ENCODE measurements at regions not wholly inside any gene's neighbourhood (a gene's known extent, or its start where the extent isn't known, plus 50 kb on each side); places are given as distances from the start of the nearest gene placed in this dataset.

DNA sequence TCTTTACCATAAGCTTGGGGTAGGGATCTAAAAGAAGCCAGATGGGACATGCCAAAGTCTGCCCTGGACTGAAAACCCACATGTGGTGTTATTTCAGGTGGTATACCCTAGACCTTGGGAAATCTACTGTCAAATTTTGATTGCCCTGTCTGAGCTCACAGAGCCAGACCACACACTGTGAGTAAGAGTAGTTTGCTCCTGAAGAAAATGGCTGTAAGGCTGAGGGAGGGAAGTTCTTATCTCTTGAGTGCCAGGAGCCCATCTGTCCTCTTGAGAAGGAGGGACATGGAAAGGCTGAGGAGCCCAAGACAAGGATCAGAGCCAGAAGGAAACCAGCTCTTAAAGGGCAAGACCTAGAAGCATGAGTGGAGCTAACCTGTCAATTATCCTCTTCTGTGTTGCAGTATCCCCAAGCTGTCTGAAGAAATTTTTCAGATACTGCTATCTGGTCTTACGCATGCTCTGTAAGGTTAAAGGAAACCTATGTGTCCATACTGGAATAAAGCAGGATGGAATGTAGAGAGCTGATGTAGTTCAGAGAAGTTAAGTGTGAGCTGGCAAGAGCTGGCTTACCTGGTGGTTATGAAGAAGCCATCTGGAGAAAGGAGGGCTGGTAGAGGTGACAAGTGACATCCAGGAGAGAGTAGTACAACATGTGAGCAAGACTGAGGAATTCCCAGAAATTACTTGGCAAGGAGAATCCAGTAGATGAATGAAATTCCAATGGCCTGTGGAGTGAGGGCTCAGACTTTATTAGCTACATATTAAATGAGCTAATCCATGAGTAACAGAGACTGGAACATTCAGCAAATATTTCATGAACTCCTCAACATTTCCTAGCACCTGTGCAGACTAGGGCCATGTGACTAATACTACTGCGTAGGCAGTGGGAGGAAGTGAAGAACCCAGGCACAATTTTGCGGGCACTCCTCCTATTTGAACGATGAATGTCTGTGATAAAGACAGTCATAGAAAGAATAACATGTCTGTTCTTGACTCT lies 389.1 kb upstream of the KIF2A start:
- no peak for DNase-seq

DNA sequence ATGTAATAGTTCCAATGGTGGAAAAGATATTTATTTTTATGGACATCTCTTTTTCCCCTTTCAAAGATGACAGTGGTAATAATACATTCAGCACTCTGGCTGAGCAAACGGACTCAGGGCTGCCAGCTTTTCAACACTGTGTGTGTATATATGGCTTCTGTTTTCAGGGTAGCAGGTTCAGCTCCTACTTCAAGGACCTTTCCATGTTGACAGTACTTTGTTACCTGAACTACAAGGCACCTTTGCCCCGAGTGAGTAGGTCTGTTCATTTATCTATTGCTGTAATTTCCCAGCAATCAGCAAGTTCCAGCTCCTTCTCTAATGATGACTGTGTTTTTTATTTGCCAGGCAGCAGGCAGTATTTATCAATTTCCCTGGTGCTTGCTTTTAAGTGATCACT lies 387.4 kb upstream of the KIF2A start:
- DNase-seq, result no peak

DNA sequence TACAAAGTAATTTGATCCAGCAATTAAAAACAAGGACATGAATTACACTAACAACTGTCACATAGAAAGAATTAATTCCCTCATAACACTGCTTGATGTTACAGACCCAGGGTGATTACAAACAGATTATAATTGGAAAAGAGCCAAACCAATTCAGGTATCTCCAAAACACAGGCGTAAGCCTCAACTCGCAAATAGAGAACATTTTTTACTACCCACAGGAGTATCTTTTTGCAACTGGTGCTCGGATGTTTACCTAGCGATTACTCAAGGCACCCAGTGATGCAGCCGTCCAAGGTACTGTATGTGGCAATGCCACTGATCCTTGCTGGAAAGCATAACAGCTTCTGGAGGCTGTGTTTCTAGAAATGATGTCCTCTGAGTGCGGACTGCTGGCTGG lies 386.1 kb upstream of the KIF2A start:
- no peak for DNase-seq

DNA sequence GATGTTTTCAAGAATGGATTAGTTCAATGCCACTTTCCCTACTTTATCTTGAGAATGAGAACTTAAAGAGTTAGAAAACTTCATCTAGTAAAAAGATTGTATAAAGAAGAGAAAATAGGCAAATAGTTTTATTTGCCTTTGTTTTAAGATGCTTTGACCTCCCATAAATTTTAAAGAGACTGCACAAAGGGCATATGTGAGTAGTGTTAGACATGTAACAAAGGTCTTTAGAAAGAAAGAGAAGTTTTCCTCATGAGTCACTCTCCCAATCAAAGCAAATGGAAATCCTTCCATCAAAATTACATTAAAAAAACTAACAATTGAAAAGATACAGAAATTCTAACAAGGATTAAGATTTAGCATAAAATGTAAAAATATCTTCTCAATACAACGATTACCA lies 381.8 kb upstream of the KIF2A start:
- DNase-seq, result no peak

DNA sequence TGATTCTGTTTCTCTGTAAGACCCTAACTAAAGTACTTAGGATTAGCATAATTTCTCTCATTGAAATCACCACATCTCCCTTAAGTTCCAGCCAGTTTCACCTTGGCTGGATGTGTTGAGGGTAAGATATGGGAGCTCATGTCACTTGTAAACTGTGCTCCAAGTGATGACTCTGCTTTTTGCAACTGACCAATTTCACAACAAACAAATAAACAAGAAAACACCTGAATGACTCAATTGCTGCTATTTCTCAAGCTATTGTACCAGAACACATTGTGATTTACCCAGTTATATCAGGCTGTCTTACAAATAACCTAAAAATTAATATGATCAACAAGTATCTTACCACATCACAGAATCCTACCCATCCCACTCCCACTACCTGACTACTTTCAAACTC lies 379.1 kb upstream of the KIF2A start:
- no peak for DNase-seq

DNA sequence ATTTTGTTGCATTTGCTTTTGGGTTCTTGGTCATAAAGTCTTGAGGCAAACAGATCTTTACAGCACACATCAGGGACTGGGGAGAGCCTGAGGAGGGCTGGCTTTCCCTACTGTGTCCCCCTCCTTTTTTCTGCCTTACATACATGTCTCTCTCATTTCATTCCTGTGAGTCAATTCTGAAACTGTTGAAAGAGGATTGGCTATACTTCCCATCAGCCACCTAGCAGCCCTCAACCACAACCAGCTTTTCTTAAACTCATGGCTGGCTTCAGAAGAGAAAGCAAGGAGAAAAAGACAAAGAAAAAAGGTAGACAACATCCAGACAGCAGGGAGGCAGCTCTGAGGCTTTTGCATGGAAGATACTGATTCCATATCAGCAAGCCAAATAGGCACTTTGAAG lies 374.8 kb upstream of the KIF2A start:
- no peak for DNase-seq

DNA sequence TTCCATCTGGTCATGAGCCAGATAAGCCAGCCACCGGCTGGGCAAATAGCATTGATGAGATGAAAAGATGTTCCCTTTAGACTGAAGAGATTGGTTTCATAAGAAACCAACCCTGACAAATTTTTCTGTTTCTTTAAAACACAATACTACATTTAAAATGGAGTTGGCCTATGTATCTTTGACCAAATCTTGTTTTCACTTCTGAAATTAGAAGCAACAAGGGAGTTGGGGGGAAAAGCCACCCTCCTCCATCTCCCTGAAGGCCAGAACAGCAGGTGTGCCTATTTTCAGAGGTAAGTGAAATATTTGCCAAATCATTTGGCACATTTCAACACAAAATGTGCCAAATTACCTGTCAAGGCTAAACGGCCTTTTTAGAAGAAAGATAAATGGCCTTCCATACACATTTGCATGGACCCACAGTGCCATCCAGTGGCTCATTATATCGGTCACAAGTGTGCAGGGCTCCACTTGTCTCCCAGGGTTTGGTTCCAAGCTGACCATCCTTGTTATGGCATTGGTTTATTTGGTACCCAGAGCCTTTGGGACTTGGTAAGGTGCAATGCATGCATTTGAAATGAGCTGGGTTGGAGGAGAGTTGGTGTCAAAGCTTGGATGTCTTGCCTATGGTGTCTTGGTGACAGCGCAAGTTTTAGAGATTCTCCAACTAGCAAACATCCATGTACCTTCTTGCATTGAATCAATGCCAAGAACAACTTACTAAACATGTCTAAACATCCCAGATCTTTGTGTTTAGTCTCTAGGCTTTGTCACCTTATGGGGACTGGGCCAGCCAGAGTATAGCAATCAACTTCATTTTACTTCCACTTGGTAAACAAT lies 372.0 kb upstream of the KIF2A start:
- peak; percentile 2 for DNase-seq

DNA sequence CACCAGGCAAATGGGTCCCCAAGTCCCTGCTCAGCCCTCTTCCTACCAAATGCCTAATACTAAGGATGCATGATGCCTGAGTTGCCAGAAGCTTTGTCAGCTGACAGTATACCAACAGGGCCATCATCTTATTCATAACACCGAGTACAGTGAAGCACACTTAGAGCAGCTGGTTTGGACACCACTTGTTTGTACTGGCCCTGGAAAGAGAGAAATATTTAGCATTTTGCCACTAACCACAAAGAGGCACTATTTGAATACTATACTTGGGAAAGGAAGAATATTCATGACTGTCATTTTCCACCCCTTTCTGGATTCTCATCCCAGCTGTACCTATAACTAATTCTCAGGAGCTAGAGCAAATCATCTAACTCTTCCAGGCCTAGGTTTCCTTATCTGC lies 364.4 kb upstream of the KIF2A start:
- DNase-seq, result no peak

DNA sequence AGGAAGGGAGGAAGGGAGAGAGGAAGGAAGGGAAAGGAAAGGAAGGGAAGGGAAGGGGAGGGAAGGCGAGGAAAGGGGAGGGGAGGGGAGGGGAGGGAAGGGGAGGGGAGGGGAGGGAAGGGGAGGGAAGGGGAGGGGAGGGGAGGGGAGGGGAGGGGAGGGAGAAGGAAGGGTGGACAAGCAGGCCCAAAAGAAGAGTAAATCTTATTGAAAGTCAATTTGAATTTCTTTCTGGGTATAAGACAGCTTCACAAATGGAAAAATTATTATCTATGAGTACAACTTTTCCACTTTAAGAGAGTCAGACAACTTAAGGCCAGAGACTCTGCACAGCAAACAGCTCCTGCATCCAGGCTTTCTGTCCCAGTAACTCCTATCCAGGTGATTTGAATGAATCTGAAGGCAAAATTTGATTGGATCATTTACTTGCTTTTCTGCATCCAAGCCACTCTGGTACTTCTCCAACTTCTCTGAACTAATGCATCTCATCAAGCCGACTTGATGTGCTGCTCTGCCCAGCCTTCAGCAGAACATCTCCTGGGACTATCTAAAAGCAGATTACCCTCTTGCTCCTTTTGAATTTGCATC lies 363.4 kb upstream of the KIF2A start:
- DNase-seq, result no peak

DNA sequence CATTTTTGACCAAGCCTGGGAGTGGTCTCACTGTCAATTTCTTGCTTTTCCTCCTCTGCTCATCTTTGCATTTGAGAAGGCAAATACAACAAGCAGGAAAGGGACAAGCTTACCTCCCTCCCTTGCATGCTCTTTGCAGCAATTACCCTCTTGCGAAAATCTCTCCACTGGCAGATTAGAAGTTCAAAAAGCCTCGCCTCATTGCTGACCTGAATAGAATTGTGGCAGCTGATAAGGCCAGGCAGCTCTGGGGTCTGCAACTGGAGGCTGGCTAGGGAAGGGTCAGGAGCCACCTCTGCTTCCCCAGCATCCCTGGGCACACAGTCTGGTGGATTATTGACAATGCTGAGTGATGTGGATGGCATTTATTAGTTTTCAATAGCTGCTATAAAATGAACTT lies 362.3 kb upstream of the KIF2A start:
- DNase-seq, result no peak

DNA sequence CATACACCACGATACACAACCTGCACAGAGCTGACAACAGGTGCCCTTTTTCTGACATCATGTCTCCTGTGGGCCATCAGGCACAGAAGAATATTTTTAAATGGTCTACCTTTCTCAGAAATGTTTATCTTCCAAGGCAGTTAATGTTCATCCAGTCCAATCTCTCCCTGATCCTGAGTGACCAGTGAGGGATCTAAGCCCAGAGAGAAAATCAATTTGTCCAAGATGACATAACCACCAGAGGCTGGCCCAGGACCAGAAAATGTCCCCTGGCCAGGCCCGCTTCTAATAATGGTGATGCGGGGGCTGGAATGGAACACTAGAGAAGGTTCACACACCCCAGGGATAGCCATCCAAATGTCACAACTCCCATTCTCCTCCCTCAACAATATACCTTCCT lies 357.9 kb upstream of the KIF2A start:
- DNase-seq, result no peak

DNA sequence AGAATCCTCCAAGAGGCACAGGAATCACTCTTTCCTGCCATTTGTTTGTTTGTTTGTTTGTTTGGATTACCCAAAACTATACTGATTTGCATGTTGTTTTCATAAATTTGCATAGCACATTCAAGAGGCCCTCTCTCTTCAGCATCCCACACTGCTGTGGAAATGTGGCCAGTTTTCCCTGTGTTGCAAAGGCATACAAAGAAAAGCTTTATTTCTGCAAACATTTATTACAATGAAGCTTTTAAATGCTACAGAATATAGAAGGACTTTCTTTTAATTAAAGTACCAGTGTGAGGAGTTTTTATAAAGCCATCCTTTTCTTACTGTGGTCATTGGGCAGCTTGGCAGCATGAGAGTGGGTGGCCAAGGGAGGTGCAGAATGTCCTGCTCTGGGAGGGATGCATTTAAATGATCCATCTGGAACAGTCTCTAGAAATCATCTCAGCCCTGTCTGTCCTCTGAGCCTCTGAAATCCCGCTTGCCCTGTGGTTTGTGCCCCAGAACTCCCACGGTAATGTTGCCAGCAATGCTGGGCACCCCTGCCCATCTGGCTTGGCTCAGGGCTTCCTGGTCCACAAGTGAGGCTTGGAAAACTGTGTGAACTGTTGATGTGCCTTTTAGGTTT lies 356.8 kb upstream of the KIF2A start:
- no peak for DNase-seq

DNA sequence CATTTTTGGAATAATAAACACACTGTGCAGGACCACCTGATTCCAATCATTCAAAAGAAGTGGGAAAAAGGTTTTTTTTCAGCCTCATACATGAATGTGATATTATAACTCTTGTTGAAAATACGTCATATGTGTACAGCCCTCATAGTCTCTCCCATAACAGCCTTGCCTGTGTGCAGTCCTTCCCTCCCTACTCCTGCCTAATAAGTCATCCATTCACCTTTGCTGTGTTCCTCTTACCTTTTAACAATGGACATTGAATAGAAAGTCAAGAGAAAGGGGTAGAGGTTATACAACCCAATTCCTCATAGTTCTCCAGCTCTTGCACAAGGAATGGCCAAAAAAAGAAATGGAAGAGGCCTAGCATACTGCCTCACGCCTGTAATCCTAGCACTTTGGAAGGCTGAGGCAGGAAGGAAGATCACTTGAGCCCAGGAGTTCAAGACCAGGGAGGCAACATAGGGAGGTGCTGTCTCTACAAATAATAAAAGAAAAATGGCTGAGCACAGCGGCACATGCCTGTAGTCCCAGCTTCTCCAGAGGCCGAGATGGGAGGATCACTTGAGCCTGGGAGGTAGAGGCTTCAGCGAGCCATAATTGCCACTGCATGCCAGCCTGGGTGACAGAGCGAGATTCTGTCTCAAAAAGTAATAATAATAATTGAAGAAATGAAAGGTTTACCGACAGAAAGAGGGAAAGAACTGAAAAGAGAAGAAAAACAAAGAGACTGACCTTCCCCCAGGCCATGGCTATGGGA lies 356.1 kb upstream of the KIF2A start:
- DNase-seq, result no peak

DNA sequence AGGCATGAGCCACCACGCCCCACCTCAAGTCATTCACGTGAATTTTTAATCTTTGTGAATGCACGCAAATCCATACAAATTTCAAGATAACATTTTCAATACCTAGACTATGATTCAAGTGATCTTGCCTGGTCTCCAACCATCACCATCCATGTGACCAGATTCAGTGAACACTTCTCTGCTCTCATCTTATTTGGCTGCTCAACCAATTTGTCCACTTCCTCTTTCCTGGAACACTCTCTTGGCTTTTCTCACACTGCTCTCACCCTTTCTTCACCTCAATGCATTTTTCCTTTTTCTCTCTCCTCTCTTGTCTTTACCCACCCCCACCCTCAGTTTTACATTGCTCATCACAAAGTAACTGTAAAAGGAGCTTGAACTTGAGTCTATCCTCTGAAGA lies 354.7 kb upstream of the KIF2A start:
- DNase-seq, result no peak

DNA sequence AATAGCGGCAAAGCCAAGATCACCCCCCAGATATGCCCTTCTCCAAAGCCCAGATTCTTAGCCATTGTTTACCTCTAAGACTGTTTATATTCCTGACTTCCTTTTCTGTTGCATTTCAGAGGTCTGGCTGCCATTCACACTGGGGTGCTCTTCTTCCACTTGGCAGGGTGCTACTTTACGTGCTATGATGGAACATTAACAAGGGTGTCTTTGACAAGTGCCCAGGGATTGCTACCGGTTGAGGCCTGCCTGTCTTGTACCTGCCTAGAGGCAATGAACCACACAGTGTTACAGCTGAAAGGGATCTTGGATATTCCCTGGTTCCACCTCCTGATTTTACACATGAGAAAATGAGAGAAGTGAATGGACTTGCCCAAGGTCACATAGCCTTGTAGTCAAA lies 352.1 kb upstream of the KIF2A start:
- no peak for DNase-seq

DNA sequence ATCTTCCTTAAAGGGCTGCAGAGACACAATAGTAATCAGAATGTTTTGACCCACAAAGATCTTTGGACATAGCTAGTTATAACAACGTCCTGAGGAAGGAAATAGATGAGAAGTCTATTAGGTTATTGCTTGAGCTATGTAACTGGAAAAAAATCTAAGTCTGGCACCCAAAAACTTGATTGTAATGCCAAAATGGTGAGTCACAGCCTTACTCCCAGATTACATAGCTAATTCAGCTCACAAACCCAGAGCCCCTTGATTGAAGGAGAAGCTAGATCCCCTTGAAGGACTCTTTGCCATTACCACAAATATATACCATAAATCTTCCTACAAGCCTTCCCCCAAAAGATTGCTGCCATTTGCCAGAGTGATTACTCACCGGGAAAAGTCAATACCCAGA lies 341.8 kb upstream of the KIF2A start:
- DNase-seq, result no peak

DNA sequence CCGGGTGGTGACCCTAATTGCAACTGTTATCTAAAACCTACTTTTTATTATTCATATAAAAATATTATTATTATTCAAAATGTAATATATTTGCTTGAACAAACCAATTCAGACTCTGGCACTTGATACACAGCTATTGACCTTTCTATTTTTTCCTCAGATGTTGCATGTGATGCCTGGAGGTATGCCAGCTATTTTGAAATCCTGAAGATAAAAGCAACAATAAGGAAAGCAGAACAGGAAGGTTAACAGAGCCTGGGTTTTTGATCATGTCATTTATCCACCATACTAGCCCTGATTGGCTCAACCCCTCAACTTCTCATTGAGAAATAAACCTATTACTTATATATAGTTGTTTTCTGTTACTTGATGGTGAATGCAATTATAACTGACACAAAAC lies 340.9 kb upstream of the KIF2A start:
- DNase-seq, result no peak

DNA sequence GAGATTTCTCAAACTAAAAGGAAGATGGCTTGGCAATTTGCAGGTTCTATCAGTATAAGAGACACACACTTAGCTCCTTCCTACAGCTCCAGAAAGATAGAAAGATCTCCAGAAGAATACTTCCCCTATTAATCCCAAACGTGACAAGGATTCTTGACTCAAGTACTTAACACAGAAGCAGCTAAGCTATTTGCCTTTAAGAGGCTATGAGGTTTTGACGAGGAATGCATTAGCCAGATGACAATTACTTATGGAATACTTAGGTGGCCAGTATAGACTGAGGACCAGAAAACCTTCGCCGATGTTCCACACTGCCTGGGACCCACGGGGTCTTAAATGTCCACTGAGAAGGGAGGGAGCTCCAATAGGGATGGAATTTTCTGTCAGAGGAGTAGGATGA lies 340.5 kb upstream of the KIF2A start:
- DNase-seq, result no peak

DNA sequence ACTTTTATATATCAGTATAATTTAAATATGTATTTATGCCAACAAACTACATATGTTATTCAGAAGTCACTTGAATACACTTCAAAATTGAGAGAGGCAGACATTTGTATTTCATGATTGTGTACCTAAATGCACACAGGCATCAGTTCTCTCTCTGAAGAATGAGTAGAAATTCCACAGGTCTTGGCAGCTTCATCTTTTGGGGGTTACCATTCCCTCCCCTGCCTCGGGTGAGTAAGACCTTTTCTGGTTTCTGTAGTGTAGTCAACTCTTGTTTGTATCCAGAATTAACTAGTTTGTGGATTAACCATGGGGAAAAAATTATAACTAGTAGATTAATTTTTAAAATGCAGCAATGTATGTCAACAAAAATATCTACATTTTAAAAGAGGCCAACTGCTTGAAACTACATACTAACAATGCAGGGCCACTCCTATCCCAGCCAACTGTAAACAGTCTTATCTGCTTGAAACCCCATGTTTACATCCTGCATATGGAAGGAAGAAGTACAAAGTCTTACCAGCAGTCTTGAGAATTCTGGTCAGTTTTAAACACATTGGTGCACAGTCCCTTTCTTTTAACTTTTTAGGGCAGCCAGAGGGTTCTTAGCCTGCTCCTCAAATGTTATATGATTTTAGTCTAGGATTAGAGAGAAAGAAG lies 339.6 kb upstream of the KIF2A start:
- DNase-seq, result no peak

DNA sequence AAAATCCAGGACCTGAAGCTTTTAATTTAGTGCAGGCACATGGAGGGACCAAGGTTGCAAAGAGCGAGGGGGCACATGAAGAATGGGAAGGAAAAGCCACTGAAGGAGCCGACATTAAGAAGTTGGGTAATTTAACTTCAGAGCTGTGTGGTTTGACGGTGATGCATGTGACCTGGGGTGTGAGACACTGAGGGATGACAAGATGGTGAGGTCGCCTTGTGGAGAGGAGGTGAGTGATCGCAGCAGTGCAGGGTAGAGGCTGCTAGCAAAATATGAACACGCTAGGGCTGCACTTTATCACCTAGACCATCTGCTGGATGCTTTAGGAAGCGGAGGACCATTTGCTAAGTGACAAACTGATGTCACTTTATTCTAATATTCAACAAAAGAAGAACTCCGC lies 339.0 kb upstream of the KIF2A start:
- DNase-seq, result no peak

DNA sequence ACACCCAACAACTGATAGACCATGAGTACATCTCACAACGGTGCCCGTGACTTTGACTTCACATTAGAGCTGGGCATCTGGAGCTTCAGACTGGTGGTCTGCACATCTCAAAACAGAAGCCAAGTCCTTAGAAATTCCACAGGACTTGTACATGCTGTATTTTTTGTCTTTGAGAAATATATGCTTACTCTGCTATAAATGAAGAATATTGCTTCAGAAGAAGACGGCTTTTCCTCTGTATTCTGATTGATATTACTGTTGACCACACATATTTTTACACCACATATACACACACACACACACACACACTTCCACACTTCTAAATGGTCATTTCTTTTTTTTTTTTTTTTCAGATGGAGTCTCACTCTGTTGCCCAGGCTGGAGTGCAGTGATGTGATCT lies 338.3 kb upstream of the KIF2A start:
- DNase-seq, result no peak

DNA sequence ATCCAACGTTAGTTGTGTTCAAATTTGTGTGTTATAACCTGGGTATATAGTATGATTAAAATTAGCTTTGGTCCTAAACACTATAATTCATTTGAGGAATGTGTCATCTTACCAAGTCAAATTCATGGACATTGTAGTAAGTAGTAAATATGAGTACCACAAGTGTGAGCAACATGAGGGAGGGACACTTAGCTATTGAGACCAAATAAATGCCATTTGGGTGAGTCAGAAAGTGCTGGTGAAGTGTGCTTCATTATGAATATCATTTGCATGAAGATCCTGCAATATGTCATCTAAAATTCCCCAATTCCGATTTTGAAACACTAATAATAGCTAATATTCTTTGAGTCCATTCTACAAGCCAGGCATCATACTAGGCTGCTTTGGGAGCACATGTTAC lies 336.7 kb upstream of the KIF2A start:
- no peak for DNase-seq
